GM19238 (cell line): ENCODE measurements at regions not wholly inside any gene's neighbourhood (a gene's known extent, or its start where the extent isn't known, plus 50 kb on each side); places are given as distances from the start of the nearest gene placed in this dataset.
"Not testable (repeated sequence)": the region's sequence is repeated elsewhere in the genome, so short reads cannot be mapped to it uniquely, and the experiment has no call there.

ENCODE experiments used
- DNase-seq: peaks from one replicate; pipeline ENCODE4 v3.0.0; 2011; ENCODE audit warnings: low spot score; ENCODE audit not compliant: insufficient read length

- no peak for DNase-seq
These were observed 515.4 kb downstream of the RAB38 start for GRCh38 chr11:87659807-87660206.

- no peak for DNase-seq
These were observed 529.6 kb downstream of the RAB38 start for GRCh38 chr11:87645626-87646025.

- no peak for DNase-seq
These were observed 535.4 kb downstream of the RAB38 start for GRCh38 chr11:87639753-87640364.

GRCh38 chr11:87635001-87635400 lies 540.2 kb downstream of the RAB38 start:
- DNase-seq, result no peak

DNA sequence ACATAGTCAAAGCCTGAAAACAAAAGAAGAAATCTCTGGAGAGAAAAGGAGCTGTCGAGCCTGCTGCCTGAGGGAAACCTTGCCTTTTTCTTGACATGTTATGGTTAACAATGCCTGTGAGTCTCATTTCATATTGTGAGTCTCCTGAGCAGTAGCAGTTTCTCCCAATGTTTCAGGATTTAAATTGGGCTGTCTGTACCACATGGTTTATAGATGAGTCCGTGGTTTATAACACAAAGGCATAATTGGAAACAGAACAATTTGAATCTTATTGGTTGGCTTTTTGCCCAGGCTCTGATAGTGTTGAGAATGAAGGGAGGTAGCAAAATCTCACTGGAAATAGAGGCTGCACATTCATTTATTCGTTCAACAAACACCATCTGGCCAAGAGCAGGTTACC lies 540.9 kb downstream of the RAB38 start:
- no peak for DNase-seq

DNA sequence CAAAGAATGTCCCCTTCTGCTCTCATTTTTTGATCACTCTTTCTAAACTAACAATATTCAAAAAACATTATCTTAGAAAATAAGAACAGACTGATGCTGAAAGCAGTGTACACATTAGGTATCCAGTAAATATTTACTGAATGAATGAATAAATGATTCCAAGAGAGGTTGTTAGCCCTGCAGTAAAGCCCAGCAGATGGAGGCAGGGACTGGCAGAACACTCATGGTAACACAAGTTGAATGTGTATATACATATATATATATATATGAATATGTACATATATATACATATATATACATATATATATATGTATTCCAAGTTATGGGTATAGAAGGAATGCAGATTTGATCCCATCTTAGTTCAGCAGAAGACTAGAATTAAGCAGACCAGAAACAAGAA lies 546.3 kb downstream of the RAB38 start:
- no peak for DNase-seq

DNA sequence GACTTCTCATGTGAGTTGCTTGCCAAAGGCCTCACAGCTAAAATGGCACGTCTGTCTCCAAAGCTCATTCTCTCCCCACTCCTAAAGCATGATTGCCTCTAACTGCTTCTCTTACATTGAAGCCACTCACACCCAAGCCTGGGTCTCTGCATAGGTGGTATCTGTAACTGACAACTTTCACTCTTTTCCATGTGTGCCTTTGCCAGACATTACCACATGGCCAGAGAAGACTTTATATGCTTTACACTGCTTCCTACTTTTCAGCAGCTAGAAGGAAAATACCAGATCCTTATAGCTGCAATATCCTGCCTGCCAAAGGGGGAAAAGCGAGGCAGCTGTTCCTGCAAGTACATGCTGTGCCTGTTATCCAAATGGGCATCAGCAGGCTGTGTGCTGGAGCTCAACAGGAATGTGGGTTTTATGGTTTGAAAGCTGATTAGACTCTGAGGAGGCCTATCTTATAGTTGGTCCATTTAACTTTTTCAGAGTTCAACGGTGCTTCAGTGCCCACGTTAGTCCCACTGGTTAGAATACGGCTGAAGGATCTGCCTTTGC lies 547.1 kb downstream of the RAB38 start:
- no peak for DNase-seq

DNA sequence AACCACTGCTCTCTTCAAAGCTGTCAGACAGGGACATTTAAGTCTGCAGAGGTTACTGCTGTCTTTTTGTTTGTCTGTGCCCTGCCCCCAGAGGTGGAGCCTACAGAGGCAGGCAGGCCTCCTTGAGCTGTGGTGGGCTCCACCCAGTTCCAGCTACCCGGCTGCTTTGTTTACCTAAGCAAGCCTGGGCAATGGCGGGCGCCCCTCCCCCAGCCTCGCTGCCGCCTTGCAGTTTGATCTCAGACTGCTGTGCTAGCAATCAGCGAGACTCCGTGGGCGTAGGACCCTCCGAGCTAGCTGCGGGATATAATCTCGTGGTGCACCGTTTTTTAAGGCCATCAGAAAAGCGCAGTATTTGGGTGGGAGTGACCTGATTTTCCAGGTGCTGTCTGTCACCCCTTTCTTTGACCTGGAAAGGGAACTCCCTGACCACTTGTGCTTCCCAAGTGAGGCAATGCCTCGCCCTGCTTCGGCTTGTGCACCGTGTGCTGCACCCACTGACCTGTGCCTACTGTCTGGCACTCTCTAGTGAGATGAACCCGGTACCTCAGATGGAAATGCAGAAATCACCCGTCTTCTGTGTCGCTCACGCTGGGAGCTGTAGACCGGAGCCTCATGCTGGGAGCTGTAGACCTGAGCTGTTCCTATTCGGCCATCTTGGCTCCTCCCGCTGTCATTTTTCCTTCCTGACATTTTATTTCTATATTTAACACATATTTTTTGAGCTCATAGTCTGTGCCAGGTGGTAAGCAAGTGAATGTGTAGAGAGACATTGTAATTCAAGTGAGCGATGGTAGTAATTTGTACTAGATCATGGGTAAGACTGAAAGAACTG lies 551.5 kb downstream of the RAB38 start:
- DNase-seq, result not testable (repeated sequence)

GRCh38 chr11:87616511-87616910 lies 558.7 kb downstream of the RAB38 start:
- DNase-seq, result no peak

DNA sequence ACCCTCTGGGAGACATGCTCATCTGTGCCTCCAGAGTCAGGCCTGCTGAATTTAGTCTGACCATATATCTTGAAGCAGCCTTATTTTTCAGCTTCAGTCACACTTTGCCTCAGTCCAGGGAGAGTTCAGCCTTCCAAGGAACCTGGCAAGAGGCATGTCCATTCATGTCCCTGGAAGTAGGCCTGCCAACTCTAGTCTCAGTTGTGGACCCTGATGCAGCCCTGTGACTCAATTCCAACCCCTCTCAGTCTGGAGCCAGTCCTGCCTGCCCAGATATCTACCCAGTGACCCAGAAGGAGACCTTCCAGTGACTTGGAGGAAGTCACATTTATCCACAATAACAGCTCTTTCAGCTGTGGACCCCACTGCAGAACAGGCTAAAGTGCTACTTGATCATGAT lies 566.6 kb downstream of the TMEM135 start:
- no peak for DNase-seq

GRCh38 chr11:87603887-87604286 lies 566.2 kb downstream of the TMEM135 start:
- DNase-seq, result no peak

- no peak for DNase-seq
These were observed 565.0 kb downstream of the TMEM135 start for GRCh38 chr11:87602776-87603175.

GRCh38 chr11:87600938-87601337 lies 563.2 kb downstream of the TMEM135 start:
- DNase-seq, result no peak

DNA sequence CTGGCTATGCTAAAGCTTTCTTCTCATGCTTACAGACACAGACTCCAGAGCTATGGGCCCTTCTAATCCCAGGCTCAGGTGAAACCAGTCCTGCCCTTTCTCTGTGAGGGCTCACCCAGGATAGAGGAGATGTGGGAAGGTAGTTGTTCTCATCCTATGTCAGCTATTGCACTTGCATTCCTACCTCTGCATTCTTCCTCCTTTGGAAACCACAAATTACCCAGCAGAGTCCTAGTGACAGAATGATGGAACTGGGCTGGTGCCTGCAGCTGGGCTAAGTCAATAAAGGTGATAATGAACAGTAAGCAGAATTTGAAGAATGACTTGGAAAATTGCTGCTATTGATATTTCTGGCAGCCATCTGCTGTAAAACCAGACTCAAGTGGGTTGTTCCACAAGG lies 560.0 kb downstream of the TMEM135 start:
- no peak for DNase-seq

- no peak for DNase-seq
These were observed 558.4 kb downstream of the TMEM135 start for GRCh38 chr11:87596176-87596575.

DNA sequence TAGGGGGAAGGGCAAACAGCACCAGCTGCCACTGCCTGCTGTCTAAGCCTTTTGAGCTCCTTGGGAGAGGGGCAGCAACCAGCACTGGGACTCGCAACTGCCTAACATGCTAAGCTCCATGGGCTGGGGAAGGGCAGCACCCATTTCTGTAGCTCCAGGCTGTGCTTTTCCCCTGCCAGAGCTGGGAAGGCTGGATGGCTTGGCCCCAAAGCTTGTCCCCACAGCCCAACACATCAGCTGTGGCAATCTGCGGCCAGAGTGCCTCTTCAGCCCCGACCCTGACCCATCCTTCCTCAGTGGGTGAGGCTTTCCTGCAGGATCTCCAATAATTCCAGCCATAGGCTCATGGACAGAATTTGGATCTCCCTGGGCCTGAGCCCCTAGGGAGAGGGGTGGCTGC lies 551.3 kb downstream of the TMEM135 start:
- DNase-seq, result no peak

DNA sequence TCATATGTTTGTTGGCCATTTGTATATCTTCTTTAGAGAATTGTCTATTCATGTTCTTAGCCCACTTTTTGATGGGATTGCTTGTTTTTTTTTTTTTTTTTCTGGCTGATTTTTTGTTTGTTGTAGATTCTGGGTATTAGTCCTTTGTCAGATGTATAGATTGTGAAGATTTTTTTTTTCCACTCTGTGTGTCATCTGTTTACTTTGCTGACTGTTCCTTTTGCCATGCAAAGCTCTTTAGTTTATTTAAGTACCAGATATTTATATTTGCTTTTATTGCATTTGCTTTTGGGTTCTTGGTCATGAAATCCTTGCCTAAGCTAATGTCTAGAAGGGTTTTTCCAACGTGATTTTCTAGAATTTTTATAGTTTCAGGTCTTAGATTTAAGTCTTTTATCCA lies 547.9 kb downstream of the TMEM135 start:
- DNase-seq, result not testable (repeated sequence)

- DNase-seq, result no peak
These were observed 546.2 kb downstream of the TMEM135 start for GRCh38 chr11:87583931-87584330.

- no peak for DNase-seq
These were observed 537.4 kb downstream of the TMEM135 start for GRCh38 chr11:87575088-87575487.

DNA sequence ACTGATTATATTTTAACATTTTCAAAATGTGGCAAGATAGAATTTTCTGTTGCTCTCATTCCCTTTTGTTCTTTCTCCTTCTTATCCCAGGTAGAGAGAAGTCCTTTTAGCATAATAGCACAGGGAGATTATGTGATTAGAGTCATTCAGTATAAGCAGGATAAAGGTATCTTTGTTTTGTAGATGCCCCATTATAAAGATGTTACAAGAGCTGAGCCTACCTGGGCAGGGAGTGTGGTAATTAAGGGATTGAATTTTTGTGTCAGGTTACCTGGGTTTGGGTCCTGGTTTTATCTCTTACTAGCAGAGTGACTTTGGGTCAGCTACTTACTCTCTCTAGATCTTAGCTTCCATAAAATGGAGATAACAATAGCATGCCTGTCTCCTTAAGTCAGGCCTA lies 536.5 kb downstream of the TMEM135 start:
- no peak for DNase-seq

DNA sequence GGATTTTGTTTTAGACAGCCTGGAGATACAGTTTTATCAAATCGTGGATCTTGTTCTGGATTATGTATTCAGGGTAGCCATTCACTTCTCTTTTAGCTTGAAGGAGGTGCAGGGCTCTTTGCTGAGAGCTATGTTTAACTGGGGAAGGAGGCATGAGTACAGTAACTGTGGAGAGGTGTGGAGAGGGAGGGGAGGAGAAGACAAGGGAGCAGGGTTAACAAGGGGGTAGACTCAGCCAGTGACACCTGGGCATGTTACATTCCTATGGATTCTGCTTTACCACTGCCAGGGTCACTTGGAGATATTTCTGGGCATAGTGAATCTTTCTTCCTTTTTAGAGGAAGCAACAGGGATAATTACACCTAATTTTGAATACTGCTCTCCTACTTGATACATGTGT lies 536.0 kb downstream of the TMEM135 start:
- DNase-seq, result no peak

DNA sequence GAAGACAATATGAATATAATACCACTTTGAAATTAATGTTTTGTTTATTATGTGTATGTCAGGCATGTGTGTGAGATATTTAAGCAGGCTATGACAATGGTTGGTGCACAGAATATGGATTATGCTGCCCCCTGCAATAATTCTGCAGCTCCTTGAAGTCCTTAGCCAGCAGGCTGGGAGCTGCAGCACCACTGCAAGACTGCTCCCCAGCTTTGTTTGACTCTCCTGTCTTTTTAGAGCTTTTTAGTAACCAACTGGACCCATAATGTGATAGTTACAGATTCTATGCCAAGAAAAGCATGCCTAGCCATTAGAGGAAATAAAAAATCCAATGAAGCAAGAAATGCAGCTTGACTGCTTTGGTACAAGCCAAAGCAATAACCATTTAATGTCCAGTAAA lies 535.1 kb downstream of the TMEM135 start:
- no peak for DNase-seq

GRCh38 chr11:87560352-87560751 lies 522.6 kb downstream of the TMEM135 start:
- no peak for DNase-seq
